Fibroblast of lung (primary cell): ENCODE measurements at regions not wholly inside any gene's neighbourhood (a gene's known extent, or its start where the extent isn't known, plus 50 kb on each side); places are given as distances from the start of the nearest gene placed in this dataset.

Experiments
- DNase-seq, 2 donors: peaks; one replicate each; pipeline versions ENCODE4 v3.0.0 to v3.0.0-alpha.2; 2010; ENCODE audit warnings: low read depth in 2 of 2
- H2AFZ ChIP-seq: 2 replicates; pipeline ENCODE4 v1.5.1; 2012; ENCODE audit warnings: low read length, control low read depth, inconsistent platforms
- H3K27ac ChIP-seq: 2 replicates; pipeline ENCODE4 v1.5.1; 2011; ENCODE audit warnings: low read length, control low read depth; ENCODE audit not compliant: insufficient read depth
- H3K27me3 ChIP-seq: 2 replicates; pipeline ENCODE4 v1.5.1; 2011; ENCODE audit warnings: mild to moderate bottlenecking, low read length; ENCODE audit not compliant: control insufficient read depth, insufficient read depth
- H3K36me3 ChIP-seq: 2 replicates; pipeline ENCODE4 v1.5.1; 2011; ENCODE audit warnings: low read length; ENCODE audit not compliant: control insufficient read depth, insufficient read depth
- H3K4me1 ChIP-seq: 2 replicates; pipeline ENCODE4 v1.5.1; 2011; ENCODE audit warnings: low read length; ENCODE audit not compliant: control insufficient read depth, insufficient read depth; ENCODE audit errors: extremely low read depth
- H3K4me2 ChIP-seq: 2 replicates; pipeline ENCODE4 v1.5.1; 2011; ENCODE audit warnings: low read length, control low read depth; ENCODE audit not compliant: insufficient read depth; ENCODE audit errors: extremely low read depth
- H3K4me3 ChIP-seq, 4 experiments: fragments of 200-600 bp in 1 of 4; sonication (generic) in 1 of 4; replicated peaks in 1 of 4; 2 replicates each; pipeline ENCODE4 v1.5.1; 2011 to 2016; ENCODE audit warnings: low read length in 4 of 4, low read depth in 3 of 4, mild to moderate bottlenecking in 3 of 4, control low read depth in 2 of 4, inconsistent platforms in 1 of 4, mixed read lengths in 1 of 4; ENCODE audit not compliant: insufficient read depth in 1 of 4; ENCODE audit errors: control extremely low read depth in 1 of 4
- H3K79me2 ChIP-seq: 2 replicates; pipeline ENCODE4 v1.5.1; 2012; ENCODE audit warnings: mild to moderate bottlenecking, low read length, inconsistent platforms; ENCODE audit not compliant: control insufficient read depth, insufficient read depth
- H3K9ac ChIP-seq: 2 replicates; pipeline ENCODE4 v1.5.1; 2011; ENCODE audit warnings: mild to moderate bottlenecking, low read length, control low read depth; ENCODE audit not compliant: insufficient read depth
- H3K9me3 ChIP-seq: 2 replicates; pipeline ENCODE4 v1.5.1; 2012; ENCODE audit warnings: low read depth, low read length; ENCODE audit not compliant: control insufficient read depth, insufficient read depth
- H4K20me1 ChIP-seq: 2 replicates; pipeline ENCODE4 v1.5.1; 2011; ENCODE audit warnings: low read length; ENCODE audit not compliant: control insufficient read depth, insufficient read depth; ENCODE audit errors: extremely low read depth
- EZH2 ChIP-seq: IDR thresholded peaks from 2 replicates; pipeline ENCODE4 v1.5.1; 2012; ENCODE audit warnings: low read length, control low read depth, mild to moderate bottlenecking; ENCODE audit errors: missing control alignments
- TF ChIP-seq, protein P1 (sequence below), 2 donors: IDR thresholded peaks in 1 of 2; conservative IDR thresholded peaks in 1 of 2; 1 replicate in 1 of 2; 2 replicates in 1 of 2; pipeline ENCODE4 v1.5.1; 2011 to 2012; ENCODE audit warnings: low read length in 2 of 2, control low read depth in 1 of 2, inconsistent platforms in 1 of 2, low read depth in 1 of 2, mild to moderate bottlenecking in 1 of 2

DNA sequence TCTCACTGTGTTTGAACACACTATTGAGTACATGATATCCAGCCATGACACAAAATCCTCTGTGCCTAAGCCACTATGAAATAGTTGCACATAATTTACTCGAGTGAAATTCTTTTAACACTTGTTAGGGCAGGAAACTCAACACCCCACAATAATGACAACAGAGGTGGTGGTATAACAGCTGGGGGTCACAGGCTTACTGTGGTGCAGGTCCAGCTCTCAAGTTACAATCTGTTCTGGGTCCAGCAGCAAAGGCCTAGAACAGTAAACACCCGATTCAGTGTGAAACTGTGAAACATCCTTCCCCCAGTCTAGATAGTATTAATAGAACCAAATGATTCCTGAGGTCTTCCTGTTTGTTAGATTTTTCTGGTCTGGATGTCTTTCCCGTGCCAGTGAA lies 102.9 kb upstream of the APC start:
- no peak overlapping the region for H3K27ac ChIP-seq

DNA sequence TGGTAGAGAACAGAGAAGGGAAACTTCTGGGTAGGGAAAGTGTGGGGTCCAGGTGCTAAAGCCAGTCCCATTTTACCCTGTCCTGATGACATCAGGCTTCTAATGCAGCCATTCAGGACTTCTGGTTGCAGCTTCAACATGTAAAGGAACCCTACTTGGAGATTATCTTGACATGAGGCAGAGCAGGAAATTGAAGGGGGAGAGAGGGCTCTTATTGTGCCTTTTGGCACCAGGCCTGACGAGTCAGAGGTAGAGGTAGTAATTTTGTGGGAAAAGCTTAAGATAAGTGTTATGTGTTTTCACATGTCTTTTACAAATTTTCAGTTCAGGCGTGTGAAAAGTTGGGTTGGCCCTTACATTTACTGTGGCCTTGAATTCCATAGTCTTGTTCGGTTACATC lies 102.4 kb upstream of the APC start:
- DNase-seq, result no peak
- Histone ChIP-seq H3K27ac (no peak overlapping the region), H3K9me3 (no peaks in the 10 kb centered on the region), H3K79me2 (no peaks in the 10 kb centered on the region), H3K9ac (no peak overlapping the region), H3K4me2 (no peak overlapping the region), H2AFZ (no peak overlapping the region), H3K4me1 (no peaks in the 10 kb centered on the region), H3K4me3 (no peak overlapping the region), H3K27me3 (no peaks in the 10 kb centered on the region), H4K20me1 (no peaks in the 10 kb centered on the region), H3K36me3 (no peaks in the 10 kb centered on the region)
- TF ChIP-seq, protein P1, sequence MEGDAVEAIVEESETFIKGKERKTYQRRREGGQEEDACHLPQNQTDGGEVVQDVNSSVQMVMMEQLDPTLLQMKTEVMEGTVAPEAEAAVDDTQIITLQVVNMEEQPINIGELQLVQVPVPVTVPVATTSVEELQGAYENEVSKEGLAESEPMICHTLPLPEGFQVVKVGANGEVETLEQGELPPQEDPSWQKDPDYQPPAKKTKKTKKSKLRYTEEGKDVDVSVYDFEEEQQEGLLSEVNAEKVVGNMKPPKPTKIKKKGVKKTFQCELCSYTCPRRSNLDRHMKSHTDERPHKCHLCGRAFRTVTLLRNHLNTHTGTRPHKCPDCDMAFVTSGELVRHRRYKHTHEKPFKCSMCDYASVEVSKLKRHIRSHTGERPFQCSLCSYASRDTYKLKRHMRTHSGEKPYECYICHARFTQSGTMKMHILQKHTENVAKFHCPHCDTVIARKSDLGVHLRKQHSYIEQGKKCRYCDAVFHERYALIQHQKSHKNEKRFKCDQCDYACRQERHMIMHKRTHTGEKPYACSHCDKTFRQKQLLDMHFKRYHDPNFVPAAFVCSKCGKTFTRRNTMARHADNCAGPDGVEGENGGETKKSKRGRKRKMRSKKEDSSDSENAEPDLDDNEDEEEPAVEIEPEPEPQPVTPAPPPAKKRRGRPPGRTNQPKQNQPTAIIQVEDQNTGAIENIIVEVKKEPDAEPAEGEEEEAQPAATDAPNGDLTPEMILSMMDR (conservative IDR thresholded peaks at IDR 0.05 in 1 of 2, IDR thresholded peaks at IDR 0.05 in 1 of 2; ENCODE audit: low read depth in 1 of 2, low read length in 2 of 2), result no peak
- TF ChIP-seq EZH2, result no peak

More for the DNA sequence above, 102.9 kb upstream of the APC start:
- H3K9me3 ChIP-seq, result no peaks in the 10 kb centered on the region
- H4K20me1 ChIP-seq, result no peaks in the 10 kb centered on the region
- no peaks in the 10 kb centered on the region for H3K4me1 ChIP-seq
- H3K9ac ChIP-seq, result no peak overlapping the region
- no peak for DNase-seq
- H2AFZ ChIP-seq, result no peak overlapping the region
- H3K27me3 ChIP-seq, result no peaks in the 10 kb centered on the region
- no peaks in the 10 kb centered on the region for H3K79me2 ChIP-seq
- H3K36me3 ChIP-seq, result no peaks in the 10 kb centered on the region
- H3K4me3 ChIP-seq, result no peak overlapping the region
- TF ChIP-seq, protein P1 (conservative IDR thresholded peaks at IDR 0.05 in 1 of 2, IDR thresholded peaks at IDR 0.05 in 1 of 2; ENCODE audit: low read depth in 1 of 2, low read length in 2 of 2), result no peak
- TF ChIP-seq EZH2, result no peak
- no peak overlapping the region for H3K4me2 ChIP-seq

GRCh38 chr5:112635771-112636731 lies 101.6 kb upstream of the APC start:
- Histone ChIP-seq H3K9ac (no peak overlapping the region), H3K36me3 (no peaks in the 10 kb centered on the region), H3K27ac (no peak overlapping the region), H3K9me3 (no peaks in the 10 kb centered on the region), H2AFZ (no peak overlapping the region), H3K4me1 (no peaks in the 10 kb centered on the region), H4K20me1 (no peaks in the 10 kb centered on the region), H3K79me2 (no peaks in the 10 kb centered on the region), H3K4me2 (no peak overlapping the region), H3K27me3 (no peaks in the 10 kb centered on the region), H3K4me3 (no peak overlapping the region)
- TF ChIP-seq EZH2, result no peak
- TF ChIP-seq, protein P1 (conservative IDR thresholded peaks at IDR 0.05 in 1 of 2, IDR thresholded peaks at IDR 0.05 in 1 of 2; ENCODE audit: low read depth in 1 of 2, low read length in 2 of 2), result no peak
- DNase-seq, result no peak
